SU-DHL-6 (cell line): ENCODE measurements at regions not wholly inside any gene's neighbourhood (a gene's known extent, or its start where the extent isn't known, plus 50 kb on each side); places are given as distances from the start of the nearest gene placed in this dataset.

Source experiments
- EZH2phosphoT487 ChIP-seq: fragments of 200-600 bp; sonication (generic), shearing (Covaris generic); conservative IDR thresholded peaks from 2 replicates; pipeline ENCODE4 v1.6.1; 2018; ENCODE audit warnings: mild to moderate bottlenecking, antibody characterized with exemption, low read length, moderate library complexity, mixed read lengths
- TF ChIP-seq, protein P1 (sequence below): fragments of 200-600 bp; sonication (generic); IDR thresholded peaks from one replicate; pipeline ENCODE4 v1.5.1; 2017; ENCODE audit warnings: antibody characterized with exemption, mild to moderate bottlenecking, low read length, moderate library complexity; ENCODE audit not compliant: insufficient read depth, poor library complexity, severe bottlenecking

- TF ChIP-seq, protein P1, sequence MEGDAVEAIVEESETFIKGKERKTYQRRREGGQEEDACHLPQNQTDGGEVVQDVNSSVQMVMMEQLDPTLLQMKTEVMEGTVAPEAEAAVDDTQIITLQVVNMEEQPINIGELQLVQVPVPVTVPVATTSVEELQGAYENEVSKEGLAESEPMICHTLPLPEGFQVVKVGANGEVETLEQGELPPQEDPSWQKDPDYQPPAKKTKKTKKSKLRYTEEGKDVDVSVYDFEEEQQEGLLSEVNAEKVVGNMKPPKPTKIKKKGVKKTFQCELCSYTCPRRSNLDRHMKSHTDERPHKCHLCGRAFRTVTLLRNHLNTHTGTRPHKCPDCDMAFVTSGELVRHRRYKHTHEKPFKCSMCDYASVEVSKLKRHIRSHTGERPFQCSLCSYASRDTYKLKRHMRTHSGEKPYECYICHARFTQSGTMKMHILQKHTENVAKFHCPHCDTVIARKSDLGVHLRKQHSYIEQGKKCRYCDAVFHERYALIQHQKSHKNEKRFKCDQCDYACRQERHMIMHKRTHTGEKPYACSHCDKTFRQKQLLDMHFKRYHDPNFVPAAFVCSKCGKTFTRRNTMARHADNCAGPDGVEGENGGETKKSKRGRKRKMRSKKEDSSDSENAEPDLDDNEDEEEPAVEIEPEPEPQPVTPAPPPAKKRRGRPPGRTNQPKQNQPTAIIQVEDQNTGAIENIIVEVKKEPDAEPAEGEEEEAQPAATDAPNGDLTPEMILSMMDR, result no peak
- TF ChIP-seq EZH2phosphoT487, result no peak
Measured at GRCh38 chr2:196546151-196546919, 93.2 kb upstream of the CCDC150 start.
